Activated naive CD4-positive, alpha-beta T cell treated with anti-CD3 and anti-CD28 coated beads, Interleukin-2, amount 50 U/mL, for 24 hours (primary cell): ENCODE measurements at regions not wholly inside any gene's neighbourhood (a gene's known extent, or its start where the extent isn't known, plus 50 kb on each side); places are given as distances from the start of the nearest gene placed in this dataset.
A peak's percentile ranks its signal among the peaks of the same experiment; 100 is the strongest.

Experiments
- H3K27ac Mint-ChIP-seq: one replicate; pipeline ENCODE4 v1.8.0; 2021; ENCODE audit warnings: mild to moderate bottlenecking, mixed read lengths
- H3K27me3 Mint-ChIP-seq: one replicate; pipeline ENCODE4 v1.8.0; 2021; ENCODE audit warnings: mixed read lengths
- H3K36me3 Mint-ChIP-seq: one replicate; pipeline ENCODE4 v1.8.0; 2021; ENCODE audit warnings: mixed read lengths
- H3K4me1 Mint-ChIP-seq: one replicate; pipeline ENCODE4 v1.8.0; 2021; ENCODE audit warnings: mixed read lengths
- H3K4me3 Mint-ChIP-seq: one replicate; pipeline ENCODE4 v1.8.0; 2021; ENCODE audit warnings: mild to moderate bottlenecking, mixed read lengths
- H3K9me3 Mint-ChIP-seq: one replicate; pipeline ENCODE4 v1.8.0; 2021; ENCODE audit warnings: mixed read lengths

- peaks cover 60% of the 10 kb centered on the region for H3K4me1 Mint-ChIP-seq
- H3K27ac Mint-ChIP-seq = no peak overlapping the region
- no peaks in the 10 kb centered on the region for H3K36me3 Mint-ChIP-seq
- no peaks in the 10 kb centered on the region for H3K27me3 Mint-ChIP-seq
- no peaks in the 10 kb centered on the region for H3K9me3 Mint-ChIP-seq
- H3K4me3 Mint-ChIP-seq = no peak overlapping the region
Measured at GRCh38 chrX:39202641-39203040, 401.4 kb downstream of the MID1IP1 start.

GRCh38 chrX:39203427-39203826 is 402.2 kb downstream of the MID1IP1 start:
- no peak overlapping the region for H3K27ac Mint-ChIP-seq
- peaks cover 60% of the 10 kb centered on the region for H3K4me1 Mint-ChIP-seq
- H3K4me3 Mint-ChIP-seq = no peak overlapping the region
- no peaks in the 10 kb centered on the region for H3K36me3 Mint-ChIP-seq
- no peaks in the 10 kb centered on the region for H3K27me3 Mint-ChIP-seq
- no peaks in the 10 kb centered on the region for H3K9me3 Mint-ChIP-seq

- no peaks in the 10 kb centered on the region for H3K36me3 Mint-ChIP-seq
- H3K4me1 Mint-ChIP-seq = peaks cover 57% of the 10 kb centered on the region
- peak overlapping the region; percentile 3 for H3K4me3 Mint-ChIP-seq
- no peaks in the 10 kb centered on the region for H3K9me3 Mint-ChIP-seq
- no peaks in the 10 kb centered on the region for H3K27me3 Mint-ChIP-seq
- H3K27ac Mint-ChIP-seq = peak overlapping the region; percentile 51
Measured at GRCh38 chrX:39204353-39204752, 403.1 kb downstream of the MID1IP1 start.

- peak overlapping the region; percentile 40 for H3K4me3 Mint-ChIP-seq
Measured at GRCh38 chrX:39204945-39205344, 403.7 kb downstream of the MID1IP1 start.

GRCh38 chrX:39205467-39205866 is 404.2 kb downstream of the MID1IP1 start:
- no peak overlapping the region for H3K4me3 Mint-ChIP-seq
- no peaks in the 10 kb centered on the region for H3K36me3 Mint-ChIP-seq
- H3K27me3 Mint-ChIP-seq = no peaks in the 10 kb centered on the region
- H3K27ac Mint-ChIP-seq = peak overlapping the region; percentile 18
- H3K4me1 Mint-ChIP-seq = peaks cover 50% of the 10 kb centered on the region
- no peaks in the 10 kb centered on the region for H3K9me3 Mint-ChIP-seq

More at GRCh38 chrX:39204945-39205344, 403.7 kb downstream of the MID1IP1 start:
- Mint-ChIP-seq H3K27me3 (no peaks in the 10 kb centered on the region), H3K9me3 (no peaks in the 10 kb centered on the region), H3K4me1 (peaks cover 53% of the 10 kb centered on the region), H3K27ac (peak overlapping the region; percentile 18), H3K36me3 (no peaks in the 10 kb centered on the region)

- Mint-ChIP-seq H3K4me1 (peaks cover 41% of the 10 kb centered on the region), H3K27ac (peak overlapping the region; percentile 51), H3K36me3 (no peaks in the 10 kb centered on the region), H3K4me3 (no peak overlapping the region), H3K27me3 (no peaks in the 10 kb centered on the region), H3K9me3 (no peaks in the 10 kb centered on the region)
Measured at GRCh38 chrX:39206399-39207145, 405.3 kb downstream of the MID1IP1 start.

- H3K27me3 Mint-ChIP-seq = no peaks in the 10 kb centered on the region
- H3K4me1 Mint-ChIP-seq = peaks cover 13% of the 10 kb centered on the region
- no peak overlapping the region for H3K27ac Mint-ChIP-seq
- no peak overlapping the region for H3K4me3 Mint-ChIP-seq
- H3K9me3 Mint-ChIP-seq = no peaks in the 10 kb centered on the region
- H3K36me3 Mint-ChIP-seq = no peaks in the 10 kb centered on the region
Measured at GRCh38 chrX:39211501-39211900, 410.2 kb downstream of the MID1IP1 start.

GRCh38 chrX:39212456-39212855 is 411.2 kb downstream of the MID1IP1 start:
- Mint-ChIP-seq H3K4me1 (peaks cover 13% of the 10 kb centered on the region), H3K9me3 (no peaks in the 10 kb centered on the region), H3K27me3 (no peaks in the 10 kb centered on the region), H3K4me3 (no peak overlapping the region), H3K27ac (no peak overlapping the region), H3K36me3 (no peaks in the 10 kb centered on the region)

GRCh38 chrX:39214387-39215126 is 413.3 kb downstream of the MID1IP1 start:
- H3K4me1 Mint-ChIP-seq = peaks cover 13% of the 10 kb centered on the region
- H3K36me3 Mint-ChIP-seq = no peaks in the 10 kb centered on the region
- H3K4me3 Mint-ChIP-seq = no peak overlapping the region
- H3K9me3 Mint-ChIP-seq = no peaks in the 10 kb centered on the region
- no peaks in the 10 kb centered on the region for H3K27me3 Mint-ChIP-seq
- no peak overlapping the region for H3K27ac Mint-ChIP-seq

GRCh38 chrX:39220952-39221351 is 419.7 kb downstream of the MID1IP1 start:
- no peaks in the 10 kb centered on the region for H3K4me1 Mint-ChIP-seq

GRCh38 chrX:39222346-39223113 is 421.3 kb downstream of the MID1IP1 start:
- Mint-ChIP-seq H3K4me3 (no peak overlapping the region), H3K9me3 (no peaks in the 10 kb centered on the region), H3K27ac (no peak overlapping the region), H3K4me1 (peaks cover under 1% of the 10 kb centered on the region), H3K27me3 (no peaks in the 10 kb centered on the region), H3K36me3 (no peaks in the 10 kb centered on the region)

More at GRCh38 chrX:39220952-39221351, 419.7 kb downstream of the MID1IP1 start:
- Mint-ChIP-seq H3K4me3 (no peak overlapping the region), H3K9me3 (no peaks in the 10 kb centered on the region), H3K27ac (no peak overlapping the region), H3K36me3 (no peaks in the 10 kb centered on the region), H3K27me3 (no peaks in the 10 kb centered on the region)

GRCh38 chrX:39226251-39226650 is 425.0 kb downstream of the MID1IP1 start:
- Mint-ChIP-seq H3K9me3 (no peaks in the 10 kb centered on the region), H3K4me1 (peaks cover 10% of the 10 kb centered on the region), H3K27ac (no peak overlapping the region), H3K27me3 (no peaks in the 10 kb centered on the region), H3K36me3 (no peaks in the 10 kb centered on the region), H3K4me3 (no peak overlapping the region)

- Mint-ChIP-seq H3K4me1 (peaks cover 10% of the 10 kb centered on the region), H3K27me3 (no peaks in the 10 kb centered on the region), H3K4me3 (no peak overlapping the region)
Measured at GRCh38 chrX:39227371-39227770, 426.1 kb downstream of the MID1IP1 start.

GRCh38 chrX:39238006-39238405 is 436.7 kb downstream of the MID1IP1 start:
- H3K27ac Mint-ChIP-seq = peak overlapping the region; percentile 53
- H3K27me3 Mint-ChIP-seq = no peaks in the 10 kb centered on the region
- no peaks in the 10 kb centered on the region for H3K36me3 Mint-ChIP-seq
- no peaks in the 10 kb centered on the region for H3K9me3 Mint-ChIP-seq
- peak overlapping the region; percentile 31 for H3K4me3 Mint-ChIP-seq
- H3K4me1 Mint-ChIP-seq = peaks cover 23% of the 10 kb centered on the region

More at GRCh38 chrX:39227371-39227770, 426.1 kb downstream of the MID1IP1 start:
- H3K9me3 Mint-ChIP-seq = no peaks in the 10 kb centered on the region
- no peak overlapping the region for H3K27ac Mint-ChIP-seq
- no peaks in the 10 kb centered on the region for H3K36me3 Mint-ChIP-seq

- Mint-ChIP-seq H3K4me3 (no peak overlapping the region), H3K9me3 (no peaks in the 10 kb centered on the region), H3K36me3 (no peaks in the 10 kb centered on the region)
Measured at GRCh38 chrX:39242187-39242586, 440.9 kb downstream of the MID1IP1 start.

More at GRCh38 chrX:39242187-39242586, 440.9 kb downstream of the MID1IP1 start:
- Mint-ChIP-seq H3K27me3 (no peaks in the 10 kb centered on the region), H3K27ac (no peak overlapping the region), H3K4me1 (peaks cover 23% of the 10 kb centered on the region)
